Activated B cell treated with CpG ODN at 0.5 μM for 24 hours (primary cell): ENCODE measurements at regions not wholly inside any gene's neighbourhood (a gene's known extent, or its start where the extent isn't known, plus 50 kb on each side); places are given as distances from the start of the nearest gene placed in this dataset.

ENCODE experiments used
- ATAC-seq: fragments of 200-7000 bp; cut with Tn5 transposase; one replicate; pipeline ENCODE4 v1.10.0; 2021; ENCODE audit warnings: low read depth, mild to moderate bottlenecking, moderate library complexity
- CTCF ChIA-PET: fragments of 350-600 bp; sonication (Branson Sonifier 250); formaldehyde crosslinking; loops from one replicate; lab custom pipeline; 2021; ENCODE audit warnings: antibody characterized with exemption; lab: Charles Lee
- POLR2A ChIA-PET: fragments of 350-600 bp; sonication (Branson Sonifier 250); formaldehyde crosslinking; loops from one replicate; lab custom pipeline; 2021; ENCODE audit warnings: antibody characterized with exemption; lab: Charles Lee
- DNase-seq: peaks from one replicate; pipeline ENCODE4 v3.0.0; 2022
- H3K27ac Mint-ChIP-seq: one replicate; pipeline ENCODE4 v1.8.0; 2020; ENCODE audit warnings: mixed read lengths
- H3K27me3 Mint-ChIP-seq: one replicate; pipeline ENCODE4 v1.8.0; 2021; ENCODE audit warnings: mixed read lengths
- H3K36me3 Mint-ChIP-seq: one replicate; pipeline ENCODE4 v1.8.0; 2021; ENCODE audit warnings: low read depth, mixed read lengths
- H3K4me1 Mint-ChIP-seq: one replicate; pipeline ENCODE4 v1.8.0; 2021; ENCODE audit warnings: mixed read lengths
- H3K4me3 Mint-ChIP-seq: one replicate; pipeline ENCODE4 v1.8.0; 2020; ENCODE audit warnings: mild to moderate bottlenecking, mixed read lengths
- H3K9me3 Mint-ChIP-seq: one replicate; pipeline ENCODE4 v1.8.0; 2020; ENCODE audit warnings: mixed read lengths
- CTCF ChIP-seq: fragments of 200-600 bp; IDR thresholded peaks from one replicate; pipeline ENCODE4 v1.8.0; 2022; ENCODE audit warnings: antibody characterized with exemption, mild to moderate bottlenecking
- intact Hi-C: fragments of 100-400 bp; cut with micrococcal nuclease; formaldehyde crosslinking; loops from one replicate; pipeline ENCODE4 v1.15.1; 2024

DNA sequence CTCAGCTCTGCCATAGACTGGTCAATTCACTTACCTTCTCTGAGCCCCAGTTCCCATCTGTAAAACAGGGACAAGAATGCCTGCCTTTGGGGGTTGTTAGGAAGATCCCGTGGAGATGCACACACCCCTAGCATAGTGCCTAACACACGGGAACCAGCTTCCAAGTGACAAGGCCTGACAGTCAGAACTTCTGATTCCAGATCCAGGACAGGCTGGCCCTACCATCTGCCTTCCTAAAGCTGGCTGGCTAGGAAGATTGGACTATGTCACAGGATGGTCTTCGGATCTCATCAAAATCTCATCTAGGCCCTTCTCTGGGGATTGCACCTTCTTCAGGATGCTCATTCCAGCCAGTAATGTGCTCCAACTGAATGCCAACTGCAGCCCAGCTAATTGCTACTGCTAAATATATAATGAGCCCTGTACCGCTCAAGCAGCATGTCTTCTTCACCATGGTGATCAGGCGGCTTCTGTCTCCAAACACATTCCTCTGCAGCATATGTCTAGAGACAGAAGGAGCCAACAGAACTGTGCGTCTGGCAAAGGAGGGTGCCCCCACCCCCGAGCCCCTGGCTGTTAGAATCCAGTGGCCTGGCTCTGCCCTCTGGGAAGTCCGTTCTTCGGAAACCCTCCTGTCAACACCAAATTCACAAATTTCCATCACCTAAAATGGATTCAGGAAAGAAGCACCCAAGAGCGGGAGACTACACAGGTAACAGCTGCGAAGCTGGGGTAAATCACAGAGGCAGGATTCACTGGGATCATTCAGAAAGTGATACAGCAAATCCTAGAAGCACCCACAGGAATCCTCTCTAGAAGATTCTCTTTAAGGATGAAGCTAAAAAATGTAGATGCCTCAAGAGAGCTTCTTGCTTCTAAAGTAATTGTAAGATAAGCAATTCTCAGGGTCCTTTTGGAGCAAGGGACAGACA lies 142.1 kb upstream of the EEPD1 start:
- TF ChIP-seq CTCF, result no peak

GRCh38 chr7:36011588-36011965 lies 141.5 kb upstream of the EEPD1 start:
- DNase-seq (no peak), ATAC-seq (no peak)
- CTCF ChIA-PET, result no interaction called here
- no peak overlapping the region for H3K4me3 Mint-ChIP-seq
- POLR2A ChIA-PET, result no interaction called here
- no peak overlapping the region for H3K27ac Mint-ChIP-seq
- no peaks in the 10 kb centered on the region for H3K36me3 Mint-ChIP-seq
- intact Hi-C loops, result no loop called here
- H3K4me1 Mint-ChIP-seq, result no peaks in the 10 kb centered on the region
- H3K9me3 Mint-ChIP-seq, result peaks cover 3% of the 10 kb centered on the region
- TF ChIP-seq CTCF, result no peak
- peaks cover 3% of the 10 kb centered on the region for H3K27me3 Mint-ChIP-seq

More for the DNA sequence above, 142.1 kb upstream of the EEPD1 start:
- no peaks in the 10 kb centered on the region for H3K4me1 Mint-ChIP-seq
- DNase-seq, result no peak
- no peaks in the 10 kb centered on the region for H3K36me3 Mint-ChIP-seq
- POLR2A ChIA-PET, result no interaction called here
- no peak overlapping the region for H3K27ac Mint-ChIP-seq
- H3K9me3 Mint-ChIP-seq, result peaks cover 3% of the 10 kb centered on the region
- ATAC-seq, result no peak
- intact Hi-C loops, result no loop called here
- no peak overlapping the region for H3K4me3 Mint-ChIP-seq
- peaks cover 3% of the 10 kb centered on the region for H3K27me3 Mint-ChIP-seq
- CTCF ChIA-PET, result no interaction called here

DNA sequence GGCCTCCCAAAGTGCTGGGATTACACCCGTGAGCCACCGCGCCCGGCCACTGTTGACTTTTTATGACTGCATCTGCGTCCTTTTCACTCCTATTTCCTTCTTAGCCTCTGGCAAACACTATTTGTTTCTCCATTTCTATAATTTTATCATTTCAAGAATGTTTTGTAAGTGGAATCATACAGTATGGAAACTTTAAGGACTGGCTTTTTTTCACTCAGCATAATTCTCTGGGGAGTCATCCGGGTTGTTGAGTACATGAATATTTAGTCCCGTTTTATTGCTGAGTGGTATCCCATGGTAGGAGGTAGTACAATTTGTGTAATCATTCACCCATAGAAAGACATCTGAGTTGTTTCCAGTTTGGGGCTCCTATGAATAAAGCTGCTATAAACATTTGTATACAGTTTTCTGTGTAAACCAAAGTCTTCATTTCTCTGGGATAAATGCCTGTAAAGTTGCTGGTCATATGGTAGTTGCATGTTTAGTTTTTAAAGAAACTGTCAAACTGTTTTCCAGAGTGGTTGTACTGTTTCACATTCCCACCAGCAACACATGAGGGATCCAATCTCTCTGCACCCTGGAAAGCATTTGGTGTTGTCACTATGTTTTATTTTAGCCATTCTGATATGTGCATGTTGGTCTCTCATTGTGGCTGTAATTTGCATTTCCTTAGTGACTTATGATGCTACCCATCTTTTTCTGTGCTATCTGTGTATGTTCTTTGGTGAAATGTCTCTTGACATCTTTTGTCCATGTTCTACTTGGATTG lies 139.6 kb upstream of the EEPD1 start:
- Mint-ChIP-seq H3K27me3 (peaks cover 3% of the 10 kb centered on the region), H3K4me3 (no peak overlapping the region), H3K36me3 (no peaks in the 10 kb centered on the region), H3K27ac (no peak overlapping the region), H3K9me3 (peaks cover 3% of the 10 kb centered on the region), H3K4me1 (no peaks in the 10 kb centered on the region)
- ChIA-PET POLR2A (no interaction called here), CTCF (no interaction called here)
- ATAC-seq (no peak), DNase-seq (no peak)
- TF ChIP-seq CTCF, result no peak
- intact Hi-C loops, result no loop called here

DNA sequence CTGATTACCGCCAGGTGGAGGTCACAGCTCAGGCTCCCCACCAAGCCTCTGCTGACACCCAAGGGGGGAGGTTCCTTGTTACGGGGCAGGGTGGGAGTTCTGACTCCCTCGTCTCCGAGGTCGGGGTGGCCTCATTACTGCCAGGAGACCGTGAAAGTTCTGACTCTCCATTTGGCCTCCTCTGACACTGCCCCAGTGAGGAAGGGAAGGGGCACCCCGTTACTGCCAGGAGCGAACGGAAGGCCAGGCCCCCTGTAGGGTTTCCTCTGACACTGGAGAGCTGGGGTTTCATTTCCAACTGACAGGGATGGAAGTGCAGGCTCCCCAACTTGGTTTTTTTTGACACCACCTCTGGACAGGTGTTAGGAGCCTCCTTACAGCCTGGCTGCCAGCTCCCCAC lies 138.1 kb upstream of the EEPD1 start:
- POLR2A ChIA-PET, result no interaction called here
- no peak for ATAC-seq
- Mint-ChIP-seq H3K27me3 (peaks cover 3% of the 10 kb centered on the region), H3K36me3 (no peaks in the 10 kb centered on the region), H3K27ac (no peak overlapping the region), H3K9me3 (peaks cover 3% of the 10 kb centered on the region), H3K4me1 (no peaks in the 10 kb centered on the region), H3K4me3 (no peak overlapping the region)
- intact Hi-C loops, result no loop called here
- CTCF ChIA-PET, result interaction anchor here (0.9 kb wide), 1 partner anchor 30 kb away, joined by 4 read pairs; no protein-coding TSS in a partner anchor
- no peak for DNase-seq
- TF ChIP-seq CTCF, result no peak

- CTCF ChIA-PET, result no interaction called here
- no peaks in the 10 kb centered on the region for H3K4me1 Mint-ChIP-seq
- no peak overlapping the region for H3K27ac Mint-ChIP-seq
- H3K4me3 Mint-ChIP-seq, result no peak overlapping the region
- no peaks in the 10 kb centered on the region for H3K36me3 Mint-ChIP-seq
- no peak for TF ChIP-seq CTCF
- H3K27me3 Mint-ChIP-seq, result peaks cover 3% of the 10 kb centered on the region
- POLR2A ChIA-PET, result no interaction called here
- ATAC-seq (no peak), DNase-seq (no peak)
- intact Hi-C loops, result no loop called here
- peaks cover 3% of the 10 kb centered on the region for H3K9me3 Mint-ChIP-seq
Observed at GRCh38 chr7:36015733-36016132, 137.3 kb upstream of the EEPD1 start.
